AG20443 (cell line): ENCODE measurements at regions not wholly inside any gene's neighbourhood (a gene's known extent, or its start where the extent isn't known, plus 50 kb on each side); places are given as distances from the start of the nearest gene placed in this dataset.

ENCODE experiments used
- DNase-seq: peaks from one replicate; pipeline ENCODE4 v3.0.0; 2012; ENCODE audit warnings: low spot score, mixed read lengths

GRCh38 chr3:18079739-18080138 lies 337.3 kb upstream of the TBC1D5 start:
- DNase-seq, result no peak

- DNase-seq, result no peak
Measured at GRCh38 chr3:18079062-18079461, 336.6 kb upstream of the TBC1D5 start.

GRCh38 chr3:18077128-18077840 lies 334.9 kb upstream of the TBC1D5 start:
- no peak for DNase-seq

DNA sequence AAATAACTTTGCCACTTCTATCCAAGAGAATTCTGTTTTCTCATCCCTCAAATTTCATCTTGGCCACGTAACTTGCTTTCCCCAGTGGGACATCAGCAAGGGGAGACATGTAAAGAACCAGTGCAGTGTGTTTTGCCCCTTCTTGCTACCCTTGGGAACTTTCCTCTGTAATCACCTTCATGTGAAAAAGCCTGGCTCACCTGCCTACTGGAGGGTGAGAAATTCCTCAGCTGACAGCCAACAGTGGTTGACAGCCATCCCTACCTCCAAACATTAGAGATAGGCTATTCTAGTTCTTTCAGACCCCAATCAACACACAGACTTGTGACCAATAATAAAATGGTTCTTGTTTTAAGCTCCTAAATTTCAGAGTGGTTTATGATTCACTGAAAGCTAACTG lies 333.9 kb upstream of the TBC1D5 start:
- no peak for DNase-seq

DNA sequence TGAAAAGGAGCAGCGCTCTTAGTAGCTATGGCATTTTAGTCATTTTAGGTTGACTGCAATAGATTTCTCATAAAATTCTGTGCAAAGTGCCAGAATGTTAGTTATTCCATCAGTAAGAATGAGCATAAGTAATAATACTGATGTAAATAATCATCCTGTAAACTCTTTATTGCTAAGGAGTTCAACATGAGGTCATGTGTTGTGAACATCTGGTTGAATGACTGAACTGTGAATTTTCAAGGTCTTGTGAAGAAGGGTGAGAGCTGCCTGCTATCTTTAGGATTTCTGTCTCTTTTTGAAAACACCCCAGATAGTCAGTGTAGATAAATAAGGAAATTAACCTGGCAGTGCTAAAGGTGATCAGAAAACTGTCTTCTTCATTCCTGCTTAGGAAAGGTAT lies 333.4 kb upstream of the TBC1D5 start:
- no peak for DNase-seq

GRCh38 chr3:18071833-18072232 lies 329.4 kb upstream of the TBC1D5 start:
- no peak for DNase-seq

GRCh38 chr3:18070944-18071343 lies 328.5 kb upstream of the TBC1D5 start:
- no peak for DNase-seq

- no peak for DNase-seq
Measured at GRCh38 chr3:18070231-18070630, 327.8 kb upstream of the TBC1D5 start.

DNA sequence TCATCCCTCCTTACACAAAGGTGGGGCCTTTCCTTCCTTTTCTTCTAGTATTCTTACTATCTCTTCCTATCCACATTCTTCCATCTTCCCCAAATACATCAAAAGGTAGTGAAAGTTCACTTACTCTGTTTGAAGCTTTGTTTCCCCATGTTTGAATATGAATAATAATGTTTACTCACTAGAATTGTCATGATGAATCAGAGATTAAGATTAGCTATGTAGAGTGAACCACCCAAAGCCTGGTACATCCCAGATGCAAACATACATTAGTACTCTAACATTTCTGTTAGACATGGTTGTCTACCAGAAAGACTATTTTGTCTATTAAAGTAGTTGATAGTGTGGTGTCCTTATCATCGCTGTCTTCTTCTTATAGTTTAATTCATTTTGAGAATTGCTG lies 327.1 kb upstream of the TBC1D5 start:
- DNase-seq, result no peak

- DNase-seq, result no peak
Measured at GRCh38 chr3:18066899-18067582, 324.6 kb upstream of the TBC1D5 start.

DNA sequence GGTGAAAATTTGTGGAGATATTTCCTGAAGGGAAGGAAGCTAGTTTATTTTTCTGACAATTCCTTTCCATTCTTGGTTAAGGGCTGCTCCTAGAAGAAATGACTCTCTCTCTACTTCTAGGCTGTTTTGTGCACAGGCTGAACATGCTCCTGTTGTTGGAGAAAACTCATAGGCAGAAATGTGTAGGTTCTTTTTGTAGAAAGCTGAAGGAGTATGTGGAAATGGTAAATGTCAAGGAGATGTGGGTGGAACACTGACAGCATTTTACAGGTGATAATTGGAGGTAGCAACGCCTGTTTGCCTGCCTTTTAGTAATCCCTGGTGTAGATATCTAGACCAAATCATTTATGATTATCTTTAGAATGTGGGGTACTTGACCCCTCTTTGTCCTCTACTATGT lies 322.2 kb upstream of the TBC1D5 start:
- no peak for DNase-seq

- peak; percentile 39 for DNase-seq
Measured at GRCh38 chr3:18062657-18063025, 320.2 kb upstream of the TBC1D5 start.

- peak; percentile 70 for DNase-seq
Measured at GRCh38 chr3:18061737-18062656, 319.6 kb upstream of the TBC1D5 start.

DNA sequence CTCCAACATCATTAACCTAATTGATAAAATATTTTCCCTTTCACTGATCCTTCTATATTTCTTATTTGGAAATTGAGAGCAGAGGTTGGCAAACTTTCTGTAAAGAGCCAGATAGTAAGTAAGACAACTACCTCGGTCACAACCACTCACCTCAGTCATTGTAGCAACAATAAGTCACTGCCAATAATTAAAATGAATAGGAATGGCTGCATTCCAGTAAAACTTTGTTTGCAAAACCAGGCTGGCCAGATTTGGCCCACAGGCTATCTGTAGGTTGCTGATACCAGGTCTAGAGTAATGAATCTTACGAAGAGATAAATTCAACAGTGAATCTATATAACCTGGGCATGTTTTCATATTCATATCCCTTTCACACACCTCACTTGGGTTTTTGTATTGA lies 316.2 kb upstream of the TBC1D5 start:
- no peak for DNase-seq

GRCh38 chr3:18057471-18058091 lies 315.1 kb upstream of the TBC1D5 start:
- DNase-seq, result no peak

DNA sequence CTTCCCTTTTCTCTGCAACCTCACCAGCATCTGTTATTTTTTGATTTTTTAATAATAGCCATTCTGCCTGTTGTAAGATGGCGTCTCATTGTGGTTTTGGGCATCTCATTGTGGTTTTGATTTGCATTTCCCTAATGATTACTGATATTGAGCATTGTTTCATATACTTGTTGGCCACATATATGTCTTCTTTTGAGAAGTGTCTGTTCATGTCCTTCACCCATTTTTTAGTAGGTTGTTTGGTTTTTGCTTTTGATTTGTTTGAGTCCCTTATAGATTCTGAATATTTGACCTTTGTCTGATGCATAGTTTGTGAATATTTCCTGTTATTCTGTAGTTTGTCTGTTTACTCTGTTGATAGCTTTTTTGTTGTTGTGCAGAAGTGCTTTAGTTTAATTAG lies 312.2 kb upstream of the TBC1D5 start:
- no peak for DNase-seq

GRCh38 chr3:18051306-18051705 lies 308.9 kb upstream of the TBC1D5 start:
- DNase-seq, result no peak

- no peak for DNase-seq
Measured at GRCh38 chr3:18049096-18049495, 306.7 kb upstream of the TBC1D5 start.

DNA sequence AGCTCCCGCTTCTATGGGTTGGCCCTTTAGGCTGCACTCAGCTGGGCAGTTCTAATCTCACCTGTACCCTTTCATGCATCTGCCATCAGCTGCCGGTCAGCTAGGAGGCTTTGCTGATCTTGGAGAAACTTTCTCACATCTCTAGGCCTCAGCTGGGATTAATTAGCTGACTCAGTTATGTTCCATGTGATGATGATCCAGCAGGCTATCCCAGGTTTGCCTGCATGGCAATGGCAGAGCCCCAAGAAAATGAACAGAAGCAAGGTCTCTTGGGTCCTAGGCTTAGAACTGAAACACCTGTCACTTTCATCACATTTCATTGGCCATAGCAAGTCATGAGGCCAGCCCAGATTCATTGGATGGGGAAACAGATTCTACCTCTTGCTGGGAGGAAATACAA lies 304.6 kb upstream of the TBC1D5 start:
- DNase-seq, result peak; percentile 59

GRCh38 chr3:18046131-18046915 lies 303.9 kb upstream of the TBC1D5 start:
- DNase-seq, result peak; percentile 14
